ENCODE measurements at regions not wholly inside any gene's neighbourhood (a gene's known extent, or its start where the extent isn't known, plus 50 kb on each side); places are given as distances from the start of the nearest gene placed in this dataset.

DNA sequence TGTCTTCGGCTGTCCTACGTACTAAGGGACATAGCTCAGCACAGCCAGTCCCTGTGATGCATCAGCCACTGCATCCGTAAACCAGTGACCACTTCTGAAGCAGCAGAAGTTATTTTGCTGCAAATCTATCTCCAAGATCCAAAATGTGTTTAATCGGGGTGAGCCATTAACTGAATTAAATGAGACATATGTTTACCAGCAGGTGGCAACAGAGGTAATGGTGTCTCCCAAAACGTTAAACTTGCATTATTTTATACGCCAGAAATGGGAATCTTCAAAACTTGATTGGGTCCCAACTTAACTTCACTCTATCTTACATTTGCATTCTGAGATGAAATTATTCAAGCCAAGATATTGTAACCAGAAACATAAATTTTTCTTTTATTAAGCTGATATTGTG, 75.3 kb upstream of the BOC start:
- DNase-seq (ENCODE audit: low read depth in 4 of 4, low spot score in 3 of 4), result no peak

DNA sequence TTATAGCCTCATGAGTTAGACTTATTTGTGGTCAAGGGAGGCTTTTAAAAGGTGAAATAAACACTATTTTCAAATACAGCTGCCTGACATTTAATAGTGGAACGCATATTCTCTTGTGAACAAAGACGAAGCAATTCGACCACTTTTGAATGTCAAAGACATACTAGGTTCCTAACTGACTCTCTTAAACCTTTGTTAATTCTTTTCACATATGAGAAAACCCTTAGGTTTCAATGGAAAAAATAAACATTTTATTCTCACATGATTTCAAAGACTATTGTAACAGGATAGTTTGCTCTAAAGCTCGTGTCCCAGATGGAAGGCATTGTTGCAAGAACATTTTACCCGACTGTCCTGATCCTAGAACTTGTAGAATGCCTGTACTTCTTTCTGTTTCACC, 74.8 kb upstream of the BOC start:
- DNase-seq (ENCODE audit: low read depth in 4 of 4, low spot score in 3 of 4), result no peak

DNA sequence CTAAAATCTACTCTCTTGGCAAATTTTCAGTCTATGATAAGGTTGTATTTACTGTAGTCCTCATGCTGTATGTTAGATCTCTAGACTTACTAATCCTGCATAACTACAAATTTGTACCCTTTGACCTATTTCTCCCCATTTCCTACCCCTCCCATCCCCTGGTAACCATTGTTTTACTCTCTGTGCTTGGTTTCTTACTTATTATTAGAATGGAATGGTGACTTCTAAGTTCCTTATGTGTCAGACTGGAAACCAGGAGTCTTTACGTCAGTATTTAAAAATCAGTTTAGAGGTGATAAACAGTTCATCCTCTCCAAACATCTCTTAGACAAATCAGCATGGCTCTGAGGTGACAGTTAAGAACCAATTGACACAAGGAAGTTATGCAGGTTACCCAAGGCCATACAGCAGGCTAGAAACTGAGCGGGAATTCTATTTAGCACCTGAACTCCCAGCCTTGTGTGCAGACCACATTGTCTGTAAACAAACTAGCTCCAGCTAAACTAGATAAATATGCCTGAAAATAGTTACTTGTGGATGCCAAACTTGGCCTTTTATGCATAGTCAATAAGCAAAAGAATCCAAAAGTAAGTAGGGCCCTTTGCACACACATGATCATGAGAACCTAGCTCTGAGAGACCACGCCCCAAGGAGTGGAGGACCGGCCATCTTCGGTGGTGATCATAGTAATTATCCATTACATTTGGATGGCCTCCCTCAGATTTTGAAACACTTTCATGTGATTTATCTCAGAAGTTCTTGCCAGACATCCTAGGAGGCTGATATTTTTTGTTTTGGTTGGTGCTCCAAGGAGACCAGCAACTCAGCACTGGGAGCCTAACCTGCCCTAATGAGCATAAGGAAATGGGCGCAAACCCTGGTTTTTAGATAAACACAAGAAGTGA, 72.3 kb upstream of the BOC start:
- no peak for DNase-seq (ENCODE audit: low read depth in 4 of 4, low spot score in 3 of 4)

DNA sequence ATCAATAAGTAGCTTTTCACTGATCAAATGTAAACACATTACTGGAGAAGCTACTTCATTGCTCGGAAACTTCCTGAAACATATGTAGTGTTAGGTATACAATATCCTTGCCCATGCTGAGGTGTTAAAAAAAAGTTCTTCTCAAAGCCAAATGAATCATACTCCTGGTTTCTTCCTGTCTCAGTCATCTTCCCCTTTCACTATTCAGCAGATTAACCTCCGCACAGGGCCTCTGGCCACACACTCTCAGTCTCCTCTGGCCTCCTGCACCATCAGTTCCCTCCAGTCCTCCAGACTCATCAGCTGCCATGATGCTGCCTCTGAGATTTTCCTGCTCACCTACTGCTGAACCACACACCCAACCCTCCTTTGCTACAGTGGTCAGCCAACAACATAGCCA, 70.5 kb upstream of the BOC start:
- DNase-seq (ENCODE audit: low read depth in 4 of 4, low spot score in 3 of 4), result no peak

DNA sequence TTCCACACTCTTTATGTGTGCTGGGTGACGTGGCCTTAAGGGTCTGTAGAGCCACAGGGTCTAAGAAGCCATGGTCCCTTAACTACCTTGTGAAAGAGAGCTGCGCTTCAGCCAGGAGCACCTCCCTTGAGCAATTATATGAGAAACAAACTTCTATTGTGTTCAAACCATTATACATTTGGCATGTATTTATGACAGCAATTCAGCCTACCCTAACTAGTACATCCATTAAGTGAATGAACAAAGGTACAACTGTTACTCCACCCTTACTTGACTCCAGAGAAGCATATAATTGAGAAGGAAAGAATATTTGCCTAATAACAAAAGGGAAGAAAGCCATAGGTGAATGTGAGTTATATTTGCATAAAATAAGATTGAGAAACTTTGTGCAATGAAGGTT, 69.8 kb upstream of the BOC start:
- no peak for DNase-seq (ENCODE audit: low read depth in 4 of 4, low spot score in 3 of 4)

DNA sequence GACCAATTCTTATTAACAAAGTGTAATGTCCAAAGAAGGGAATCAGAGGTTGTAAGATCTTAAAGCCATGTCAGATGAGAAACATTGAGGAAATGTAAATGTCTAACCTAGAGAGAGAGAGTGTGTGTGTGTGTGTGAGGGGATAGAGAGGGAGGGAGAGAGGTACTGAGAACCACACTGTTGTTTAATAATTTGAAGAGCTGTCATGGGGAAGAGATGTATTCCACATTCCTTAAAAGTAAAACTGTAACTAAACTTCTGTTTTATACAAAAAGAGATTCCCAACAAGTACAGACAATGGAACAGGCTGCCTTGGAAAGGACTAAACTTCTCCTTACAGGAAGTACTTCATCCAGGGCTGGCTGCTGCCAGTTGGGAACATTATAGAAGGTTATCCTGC, 68.9 kb upstream of the BOC start:
- no peak for DNase-seq (ENCODE audit: low read depth in 4 of 4, low spot score in 3 of 4)

DNA sequence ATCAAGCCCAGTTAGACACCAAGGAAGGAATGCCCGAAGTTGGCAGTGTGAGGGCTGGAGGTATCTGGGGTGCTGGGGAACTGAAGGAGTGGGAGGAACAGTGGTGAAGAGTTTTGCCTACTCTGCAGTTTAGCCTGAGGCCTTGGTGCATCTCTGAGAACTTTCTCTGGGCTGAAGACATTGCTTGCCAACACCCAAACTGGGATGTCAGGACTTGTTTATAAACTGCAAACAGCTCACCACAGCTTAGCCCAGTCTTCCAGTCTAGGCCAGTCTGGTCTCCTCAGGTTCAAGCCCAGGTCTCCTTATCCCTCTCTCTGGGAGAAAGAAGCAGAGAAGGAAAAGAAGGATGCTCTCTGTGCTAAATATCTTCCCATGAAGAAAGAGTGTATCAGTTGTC, 68.0 kb upstream of the BOC start:
- no peak for DNase-seq (ENCODE audit: low read depth in 4 of 4, low spot score in 3 of 4)

DNA sequence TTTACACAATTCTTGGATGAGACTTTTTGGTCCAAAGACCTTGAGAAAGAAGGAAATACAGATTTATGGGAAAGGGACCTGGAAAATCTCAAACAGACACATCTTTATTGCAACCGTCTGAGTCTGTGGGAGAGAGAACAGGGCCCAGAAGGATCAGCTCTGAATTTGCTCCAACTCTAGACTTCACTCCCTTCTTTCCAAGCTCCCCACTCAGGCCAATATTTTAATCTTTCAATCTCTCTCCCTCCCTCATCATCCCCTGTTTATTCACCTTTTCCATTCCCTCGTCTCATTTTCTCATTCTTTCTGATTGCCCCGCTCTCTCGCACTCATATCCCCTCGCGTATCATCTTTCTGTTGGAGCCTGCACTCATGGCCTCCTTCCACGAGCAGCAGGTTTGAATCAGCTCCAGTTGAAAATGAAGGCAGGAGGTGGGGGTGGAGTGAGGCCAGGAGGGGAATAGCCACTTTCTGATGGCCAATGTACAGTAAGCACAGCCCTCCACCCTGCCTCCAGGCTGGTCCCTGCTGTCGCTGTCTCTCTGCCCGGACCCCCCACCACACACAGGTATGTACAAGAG, 63.6 kb upstream of the BOC start:
- DNase-seq (ENCODE audit: low read depth in 4 of 4, low spot score in 3 of 4), result no peak

DNA sequence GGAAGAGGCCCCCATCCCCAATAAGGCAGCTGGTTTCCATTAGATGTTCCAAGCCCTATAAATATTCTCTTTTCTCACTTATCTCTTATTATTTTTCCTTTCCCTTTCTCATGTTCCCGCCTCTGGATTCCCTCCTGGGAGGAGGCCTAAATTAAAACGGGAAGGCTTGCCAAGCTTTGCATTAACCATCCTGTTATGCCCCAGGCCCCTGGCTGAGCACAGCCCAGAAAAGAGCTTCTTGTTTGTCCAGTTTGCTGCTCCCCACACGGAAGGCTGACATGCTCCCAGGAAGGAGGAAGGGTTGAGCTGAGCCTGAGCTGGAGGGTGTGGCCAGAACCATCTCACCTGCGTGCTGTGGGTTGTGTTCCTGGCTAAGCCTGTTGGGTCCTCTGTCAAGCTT, 63.1 kb upstream of the BOC start:
- no peak for DNase-seq (ENCODE audit: low read depth in 4 of 4, low spot score in 3 of 4)

DNA sequence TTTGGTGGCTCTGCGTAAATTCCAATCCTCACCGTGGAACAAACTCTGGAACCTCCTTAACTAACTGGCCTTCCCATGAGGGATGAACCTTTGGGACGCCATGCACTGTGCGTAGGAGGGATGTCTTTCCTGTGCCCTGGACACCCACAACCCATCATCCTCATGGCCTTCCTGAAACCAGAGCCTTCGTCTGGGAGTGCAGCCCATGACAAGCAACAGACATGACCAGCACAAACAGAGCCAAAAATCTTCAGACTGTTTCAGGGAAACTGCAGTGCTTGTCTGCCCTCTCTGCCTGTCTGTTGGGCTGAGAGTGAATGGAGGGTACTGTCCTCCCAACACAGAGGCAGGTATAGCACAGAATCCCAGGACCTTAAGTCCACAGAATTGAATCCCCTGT, 61.1 kb upstream of the BOC start:
- DNase-seq (ENCODE audit: low read depth in 4 of 4, low spot score in 3 of 4), result no peak

DNA sequence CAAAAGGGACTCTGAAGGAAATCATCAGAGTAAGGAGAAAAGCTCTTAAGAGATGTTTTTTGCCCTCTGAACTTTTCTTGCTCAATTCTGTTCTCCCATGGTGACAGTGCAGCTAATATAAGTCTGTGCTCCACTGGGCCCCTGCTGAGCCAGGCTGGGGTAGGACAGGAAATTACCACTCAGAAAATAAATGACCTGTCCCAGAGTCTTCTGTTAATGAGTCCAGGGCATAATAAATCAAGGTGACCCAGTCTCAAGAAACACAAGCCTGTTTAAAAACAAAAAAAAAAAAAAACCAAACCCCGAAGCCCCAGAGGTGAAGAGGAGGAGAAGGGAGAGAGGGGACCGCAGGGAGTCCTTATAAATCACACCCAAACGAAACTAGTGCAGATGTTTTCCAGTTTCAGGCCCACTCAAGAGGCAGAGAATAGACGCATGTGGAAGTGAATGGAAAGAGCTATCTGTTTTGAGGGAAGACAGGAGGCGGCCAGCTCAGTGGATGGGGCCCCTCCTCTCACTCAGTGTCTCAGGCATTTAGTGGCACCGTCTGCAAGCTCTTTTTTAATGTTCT, 59.8 kb upstream of the BOC start:
- DNase-seq (ENCODE audit: low read depth in 4 of 4, low spot score in 3 of 4), result peak; percentile 58 to 89 (median 81)

DNA sequence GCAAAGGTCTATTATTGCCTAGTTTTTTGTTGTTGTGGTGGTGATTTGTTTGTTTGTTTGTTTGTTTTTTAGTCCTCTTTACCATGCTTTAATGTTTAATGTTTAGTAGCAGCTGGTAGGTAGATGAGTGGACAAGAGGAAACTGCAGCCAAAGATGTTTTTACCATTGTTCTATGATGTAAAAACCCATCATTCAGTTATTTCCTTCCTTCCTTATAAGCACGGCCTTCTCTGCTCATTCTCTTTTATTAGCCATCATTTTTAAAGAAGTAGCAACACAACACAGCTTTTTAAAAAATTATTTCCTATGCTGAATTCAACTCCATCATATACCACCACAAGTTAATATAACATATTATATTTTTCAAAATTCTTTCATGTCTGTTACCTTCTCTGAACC, 58.5 kb upstream of the BOC start:
- DNase-seq (ENCODE audit: low read depth in 4 of 4, low spot score in 3 of 4), result no peak

DNA sequence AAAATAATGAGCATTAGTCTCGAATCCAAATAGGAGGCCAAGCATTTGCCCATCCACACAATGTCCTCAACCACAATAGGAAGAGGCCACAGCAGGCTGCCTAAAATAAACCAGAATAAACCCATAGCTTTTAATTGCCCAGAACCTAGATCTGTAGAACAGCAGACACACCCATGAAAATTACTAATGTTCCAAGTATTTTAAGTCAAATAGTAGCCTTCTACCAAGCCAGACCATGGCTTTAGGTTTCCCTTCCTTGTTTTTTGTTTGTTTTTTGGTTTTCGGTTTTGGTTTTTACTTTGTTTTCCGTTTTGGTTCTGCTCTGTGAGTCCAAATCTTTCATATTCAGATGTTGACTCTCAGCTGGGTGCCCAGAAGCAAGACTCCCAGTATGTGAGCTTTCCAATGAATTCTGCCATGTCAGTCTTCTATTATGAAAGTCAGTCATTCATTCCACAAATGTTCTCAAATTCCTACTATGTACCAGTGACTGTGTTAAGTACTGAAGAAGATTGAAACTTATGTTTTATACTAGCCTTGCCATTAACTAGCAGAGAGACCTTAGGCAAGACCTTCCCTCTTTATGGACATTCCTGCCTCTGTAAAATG, 57.8 kb upstream of the BOC start:
- no peak for DNase-seq (ENCODE audit: low read depth in 4 of 4, low spot score in 3 of 4)

DNA sequence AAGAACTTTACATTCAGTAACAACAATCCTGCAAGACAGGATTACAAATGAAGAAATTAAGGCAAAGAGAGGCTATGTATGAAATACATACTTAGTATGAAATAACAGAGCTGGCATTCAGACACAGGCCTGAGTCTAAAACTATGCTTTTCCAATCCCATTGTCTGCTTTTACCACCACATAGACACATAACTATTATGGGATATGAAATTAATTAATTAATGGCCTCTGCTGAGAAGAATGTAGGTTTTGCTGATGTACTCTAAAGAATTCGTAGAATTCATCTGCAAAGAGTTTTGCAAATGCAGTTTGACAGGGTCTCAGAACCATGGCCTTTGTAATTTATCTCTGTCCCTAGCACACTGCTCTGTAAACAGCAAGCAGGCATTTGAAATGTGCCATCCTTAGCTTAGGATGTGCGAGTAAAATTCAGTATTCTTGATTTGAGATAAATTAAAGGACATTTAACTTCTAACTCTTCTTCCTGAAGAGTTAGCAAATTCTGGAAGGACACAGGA, 54.5 kb upstream of the BOC start:
- no peak for DNase-seq (ENCODE audit: low read depth in 4 of 4, low spot score in 3 of 4)

DNA sequence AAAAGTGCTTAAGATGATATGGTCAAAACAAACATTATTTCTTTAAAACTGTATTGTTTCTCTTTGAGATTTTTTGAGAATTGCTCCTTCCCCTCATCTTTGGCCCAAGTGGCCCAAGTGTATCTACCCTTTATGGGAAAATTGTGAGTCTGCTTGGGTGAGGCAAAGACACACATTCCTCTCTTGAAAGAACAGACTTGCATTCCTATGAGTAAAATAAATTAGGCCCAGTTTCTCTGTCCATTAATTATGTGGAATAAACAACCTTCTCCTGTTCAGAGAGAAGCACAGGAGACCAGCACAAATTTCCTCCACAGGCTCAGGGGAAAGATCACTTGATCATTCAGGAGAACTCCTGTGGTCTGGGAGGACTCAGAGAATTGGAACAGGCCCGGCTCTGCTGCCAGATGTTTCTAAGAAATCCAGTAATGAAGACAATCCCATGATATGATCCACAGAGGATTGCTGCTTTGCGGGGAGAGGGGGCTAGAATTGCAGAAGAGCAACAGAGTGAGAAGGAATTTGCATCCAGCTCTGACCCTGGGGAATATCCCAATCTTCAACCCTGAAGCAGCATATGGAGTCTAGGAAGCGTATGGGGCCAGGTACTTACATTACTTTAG, 53.8 kb upstream of the BOC start:
- no peak for DNase-seq (ENCODE audit: low read depth in 4 of 4, low spot score in 3 of 4)

DNA sequence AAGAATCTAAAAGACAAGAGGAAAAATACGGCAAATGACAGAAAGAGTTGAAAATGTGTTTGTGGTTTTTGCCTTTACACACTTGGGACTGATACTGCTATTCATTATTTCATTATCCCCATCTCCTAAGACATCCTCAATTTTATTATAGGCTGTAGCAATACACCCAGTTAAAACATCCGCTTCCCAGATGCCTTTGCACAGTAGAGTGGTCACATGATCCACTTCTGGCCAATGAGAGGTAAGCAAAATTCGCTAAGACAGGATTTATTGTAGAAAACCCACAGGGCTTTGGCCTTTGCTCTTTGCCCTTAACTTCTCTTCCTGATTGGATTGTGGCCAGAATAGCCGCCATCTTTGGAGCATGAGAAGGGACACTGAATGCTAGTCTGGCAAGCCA, 53.2 kb upstream of the BOC start:
- DNase-seq (ENCODE audit: low read depth in 4 of 4, low spot score in 3 of 4), result no peak

All from right renal pelvis (tissue), 4 donors.